ENCODE measurements at regions not wholly inside any gene's neighbourhood (a gene's known extent, or its start where the extent isn't known, plus 50 kb on each side); places are given as distances from the start of the nearest gene placed in this dataset.

DNA sequence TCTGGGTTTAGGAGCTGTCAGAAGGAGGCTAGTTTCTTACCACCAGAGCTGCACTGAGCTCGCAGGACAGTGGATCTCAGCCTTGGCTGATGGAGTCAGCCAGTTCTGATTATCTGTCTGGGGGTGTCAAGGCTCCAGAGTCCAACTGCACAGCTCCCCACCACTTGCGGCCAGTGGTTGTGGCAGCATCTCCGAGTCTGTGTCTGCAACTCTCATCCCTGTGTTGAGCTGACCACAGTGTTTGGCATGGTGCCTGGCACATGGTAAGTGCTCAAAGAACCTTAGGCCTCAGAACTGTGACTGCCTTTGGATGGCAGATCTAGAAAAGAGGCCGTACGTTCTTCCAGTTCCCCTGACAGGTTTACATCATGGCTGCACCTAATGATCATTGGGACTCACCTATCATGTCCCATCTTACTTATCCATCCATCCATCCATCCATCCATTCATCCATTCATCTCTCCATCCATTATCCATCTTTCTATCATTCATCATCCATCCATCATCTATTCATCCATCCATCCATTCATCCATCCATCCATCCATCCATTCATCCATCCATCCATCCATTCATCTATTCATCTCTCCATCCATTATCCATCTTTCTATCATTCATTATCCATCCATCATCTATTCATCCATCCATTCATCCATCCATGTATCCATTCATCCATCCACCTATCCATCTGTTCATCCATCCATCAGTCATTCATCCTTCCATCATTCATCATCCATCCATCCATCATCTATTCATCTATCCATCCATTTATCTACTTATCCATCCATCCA lies 114.5 kb downstream of the CRYAA start:
- no peak overlapping the region for H3K4me2 ChIP-seq
- 82% methylated on average over 5 of the region's 5 CpGs for WGBS (ENCODE audit: missing lambda C conversion rate)
- ChIA-PET CTCF (no interaction called here), POLR2A (no interaction called here)
- ATAC-seq: no peak
- no peak overlapping the region for H3K4me3 ChIP-seq
- DNase-seq (ENCODE audit: low read depth in 1 of 2, low spot score in 1 of 2): no peak
- H3K27ac ChIP-seq: no peak overlapping the region
- no peaks in the 10 kb centered on the region for H3K9me3 ChIP-seq
- no peak for TF ChIP-seq FOXS1 (CRISPR knock-in tag; IDR thresholded peaks at IDR 0.05)
- TF ChIP-seq CBX8 (IDR thresholded peaks at IDR 0.05): no peak
- no peak for TF ChIP-seq SREBF2 (IDR thresholded peaks at IDR 0.05)
- TF ChIP-seq, protein P1, sequence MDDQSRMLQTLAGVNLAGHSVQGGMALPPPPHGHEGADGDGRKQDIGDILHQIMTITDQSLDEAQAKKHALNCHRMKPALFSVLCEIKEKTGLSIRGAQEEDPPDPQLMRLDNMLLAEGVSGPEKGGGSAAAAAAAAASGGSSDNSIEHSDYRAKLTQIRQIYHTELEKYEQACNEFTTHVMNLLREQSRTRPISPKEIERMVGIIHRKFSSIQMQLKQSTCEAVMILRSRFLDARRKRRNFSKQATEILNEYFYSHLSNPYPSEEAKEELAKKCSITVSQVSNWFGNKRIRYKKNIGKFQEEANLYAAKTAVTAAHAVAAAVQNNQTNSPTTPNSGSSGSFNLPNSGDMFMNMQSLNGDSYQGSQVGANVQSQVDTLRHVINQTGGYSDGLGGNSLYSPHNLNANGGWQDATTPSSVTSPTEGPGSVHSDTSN (IDR thresholded peaks at IDR 0.05): no peak
- TF ChIP-seq, protein P2, sequence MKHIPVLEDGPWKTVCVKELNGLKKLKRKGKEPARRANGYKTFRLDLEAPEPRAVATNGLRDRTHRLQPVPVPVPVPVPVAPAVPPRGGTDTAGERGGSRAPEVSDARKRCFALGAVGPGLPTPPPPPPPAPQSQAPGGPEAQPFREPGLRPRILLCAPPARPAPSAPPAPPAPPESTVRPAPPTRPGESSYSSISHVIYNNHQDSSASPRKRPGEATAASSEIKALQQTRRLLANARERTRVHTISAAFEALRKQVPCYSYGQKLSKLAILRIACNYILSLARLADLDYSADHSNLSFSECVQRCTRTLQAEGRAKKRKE (CRISPR knock-in tag; IDR thresholded peaks at IDR 0.05; ENCODE audit: low read depth): no peak
- no peak for TF ChIP-seq CEBPB (IDR thresholded peaks at IDR 0.05)
- no peak for TF ChIP-seq EP300 (IDR thresholded peaks at IDR 0.05)
- no peak for TF ChIP-seq SMC3 (IDR thresholded peaks at IDR 0.05)
- H3K4me1 ChIP-seq: peaks cover 16% of the 10 kb centered on the region
- no peak for FAIRE-seq

DNA sequence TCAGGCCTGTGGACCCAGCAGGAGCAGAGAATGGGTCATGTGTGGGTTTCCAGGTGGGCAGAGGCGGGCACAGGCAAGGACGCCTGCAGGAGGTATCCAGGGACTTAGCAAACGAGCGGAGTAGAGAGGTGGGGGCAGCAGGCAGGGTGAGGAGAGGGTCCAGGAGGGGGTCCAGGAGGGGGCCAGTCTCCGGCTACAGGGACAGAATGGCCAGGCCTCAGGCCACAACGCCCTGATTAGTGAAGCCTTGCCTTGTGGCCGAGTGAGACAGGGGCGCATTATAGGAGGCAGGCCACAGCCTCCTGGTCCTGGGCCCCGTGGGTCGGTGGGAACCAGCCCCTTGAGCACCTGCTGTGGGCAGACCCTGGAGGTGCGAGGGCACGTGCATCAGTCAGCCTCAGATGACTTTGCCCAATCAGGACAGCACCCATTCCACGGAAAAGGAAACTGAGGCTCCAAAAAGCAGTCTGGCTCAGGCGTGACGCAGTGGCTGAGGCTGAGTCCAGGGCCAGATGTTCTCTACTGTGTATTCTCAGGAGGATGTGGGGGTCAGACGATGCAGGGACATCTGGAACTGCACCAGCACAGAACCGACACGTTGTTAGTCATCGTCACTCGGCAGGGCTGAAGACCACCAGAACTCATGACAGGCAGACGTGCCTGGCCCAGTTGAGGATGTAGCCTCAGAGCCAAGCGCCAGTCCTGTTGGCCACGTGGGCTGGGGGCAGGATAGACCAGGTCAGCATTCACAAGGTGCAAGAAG lies 113.7 kb downstream of the CRYAA start:
- TF ChIP-seq MAFK (IDR thresholded peaks at IDR 0.05; ENCODE audit: partially characterized antibody) (no peak), ZC3H11A (IDR thresholded peaks at IDR 0.05) (no peak), SREBF2 (IDR thresholded peaks at IDR 0.05) (no peak)
- Histone ChIP-seq H3K9me3 (no peaks in the 10 kb centered on the region), H3K4me2 (no peak overlapping the region), H3K4me1 (peaks cover 8% of the 10 kb centered on the region), H3K27ac (no peak overlapping the region), H3K4me3 (no peak overlapping the region)
- no peak for ATAC-seq
- 74% methylated on average over 11 of the region's 23 CpGs for WGBS (ENCODE audit: missing lambda C conversion rate)
- ChIA-PET CTCF (no interaction called here), POLR2A (no interaction called here)
- no peak for FAIRE-seq
- DNase-seq (ENCODE audit: low read depth in 1 of 2, low spot score in 1 of 2): no peak

DNA sequence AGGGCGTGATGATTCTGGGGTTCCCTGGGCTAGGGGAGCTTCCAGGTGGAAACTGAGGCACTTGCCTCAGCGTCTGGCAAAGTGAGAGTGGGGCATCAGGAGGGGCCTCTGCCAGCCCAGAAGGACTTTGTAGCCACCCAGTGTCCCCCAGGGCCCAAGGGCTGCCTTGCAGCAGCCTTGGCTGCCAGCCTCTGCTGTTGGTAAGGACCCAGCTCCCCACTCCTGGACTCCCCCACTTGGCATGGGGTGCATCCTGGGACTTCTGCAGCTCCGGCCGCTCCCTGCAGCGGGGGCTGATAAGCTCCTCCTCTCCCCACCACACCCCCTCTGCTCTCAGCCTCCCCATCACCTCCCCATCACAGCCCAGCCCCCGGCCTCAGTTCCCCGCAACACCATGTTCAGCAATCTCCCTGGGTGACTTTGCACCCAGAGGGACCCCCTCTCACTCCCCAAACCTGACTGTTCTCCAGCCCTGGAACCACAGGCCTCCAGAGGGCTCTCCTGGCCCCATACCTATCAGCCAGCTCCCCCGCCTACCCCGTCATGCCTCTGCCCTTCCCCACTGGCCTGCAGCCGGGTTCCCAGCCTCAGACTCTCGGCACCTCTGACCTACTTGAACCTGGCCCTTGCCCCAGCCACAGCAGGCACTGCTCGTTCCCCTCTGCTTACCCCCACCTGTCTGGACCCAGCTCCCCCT lies 113.0 kb downstream of the CRYAA start:
- no peak for DNase-seq (ENCODE audit: low read depth in 1 of 2, low spot score in 1 of 2)
- ATAC-seq: peak in 1 of 2 experiments; percentile 55; a peak in 3 of 6 replicates
- ChIA-PET CTCF (interaction anchor here (0.9 kb wide), 1 partner anchor 12 kb away, joined by 3 read pairs; no protein-coding TSS in a partner anchor), POLR2A (no interaction called here)
- H3K4me1 ChIP-seq: 0 out of 3 replicates have a peak, but pooled peaks cover 5% of the 10 kb centered on the region
- H3K4me2 ChIP-seq: no peak overlapping the region
- FAIRE-seq: no peak
- TF ChIP-seq PHF8 (IDR thresholded peaks at IDR 0.05; ENCODE audit: borderline replicate concordance, low read depth): no peak
- no peak for TF ChIP-seq JUN (IDR thresholded peaks at IDR 0.05)
- no peak for TF ChIP-seq CBX2 (IDR thresholded peaks at IDR 0.05; ENCODE audit: borderline replicate concordance, low read depth)
- no peak for TF ChIP-seq RAD21 (conservative IDR thresholded peaks at IDR 0.05 in 1 of 2, IDR thresholded peaks at IDR 0.05 in 1 of 2)
- 88% methylated on average over 7 of the region's 12 CpGs for WGBS (ENCODE audit: missing lambda C conversion rate)
- H3K4me3 ChIP-seq: no peak overlapping the region
- H3K9me3 ChIP-seq: no peaks in the 10 kb centered on the region
- no peak overlapping the region for H3K27ac ChIP-seq
